Psoas muscle (tissue), 7 donors: ENCODE measurements at regions not wholly inside any gene's neighbourhood (a gene's known extent, or its start where the extent isn't known, plus 50 kb on each side); places are given as distances from the start of the nearest gene placed in this dataset.

Experiments used
- ATAC-seq, 4 donors: fragments of 200-7000 bp; cut with Tn5 transposase; one replicate each; pipeline ENCODE4 v1.9.1; 2020; ENCODE audit warnings: moderate library complexity in 3 of 4, mild to moderate bottlenecking in 2 of 4
- DNase-seq, 2 donors: peaks; one replicate each; pipeline ENCODE4 v3.0.0-alpha.2; 2020
- H3K27ac ChIP-seq: fragments of 200-600 bp; one replicate; pipeline ENCODE4 v1.8.0; 2022
- H3K27me3 ChIP-seq, 3 donors: fragments of 200-600 bp in 1 of 3; one replicate each; pipeline versions ENCODE4 v1.6.1 to v1.8.0; 2013 to 2022; ENCODE audit warnings: low read length in 2 of 3, mild to moderate bottlenecking in 2 of 3, moderate library complexity in 1 of 3; ENCODE audit not compliant: insufficient read depth in 3 of 3
- H3K36me3 ChIP-seq, 2 donors: fragments of 200-600 bp in 1 of 2; one replicate each; pipeline versions ENCODE4 v1.6.1 to v1.8.0; 2013 to 2022; ENCODE audit warnings: low read depth in 1 of 2, mild to moderate bottlenecking in 1 of 2, moderate library complexity in 1 of 2; ENCODE audit not compliant: insufficient read depth in 1 of 2
- H3K4me1 ChIP-seq: fragments of 200-600 bp; one replicate; pipeline ENCODE4 v1.8.0; 2022
- H3K4me3 ChIP-seq: fragments of 200-600 bp; one replicate; pipeline ENCODE4 v1.8.0; 2022; ENCODE audit warnings: mild to moderate bottlenecking
- H3K9me3 ChIP-seq: fragments of 200-600 bp; one replicate; pipeline ENCODE4 v1.8.0; 2022
- CTCF ChIP-seq: fragments of 200-600 bp; IDR thresholded peaks from one replicate; pipeline ENCODE4 v1.8.0; 2022; ENCODE audit warnings: antibody characterized with exemption
- WGBS, 3 donors: extraction: QIAGEN DNeasy Blood & Tissue Kit; methylation state at CpG; one replicate each; pipeline versions ENCODE4 v1.1.6 to v1.1.7; 2013; 5-methylcytosine and 5-hydroxymethylcytosine counted together
- intact Hi-C, 2 donors: fragments of 100-400 bp; cut with DNase I; formaldehyde crosslinking; loops; one replicate each; pipeline versions ENCODE4 v1.11.0 to v1.14.2; 2022
- donor health status: healthy with polysubstance abuse.
- donor health status: DM: no; HTN: no; CAD: no; lungs with moderate emphysema.
- donor health status: Bipolar disorder and iron deficiency.
- donor health status: healthy.
- donor health status: DM: yes; HTN: yes; CAD: no.
- donor health status: DM: no; HTN: no; CAD: no.
- donor health status: DM: yes; HTN: yes; CAD: no.

- H3K27me3 ChIP-seq: no peaks in the 10 kb centered on the region
- H3K27ac ChIP-seq: no peak overlapping the region
- ATAC-seq: no peak
- no peak overlapping the region for H3K4me3 ChIP-seq
- H3K4me1 ChIP-seq: no peaks in the 10 kb centered on the region
- no peak for TF ChIP-seq CTCF
- intact Hi-C loops: no loop called here
- no peak for DNase-seq
- H3K36me3 ChIP-seq: no peaks in the 10 kb centered on the region
- no peaks in the 10 kb centered on the region for H3K9me3 ChIP-seq
- WGBS, 3 donors: 55 to 71% (median 66%) methylated on average over 4 of the region's 4 CpGs
Measured at GRCh38 chr9:7976167-7976755, 176.7 kb upstream of the DMAC1 start.

- Histone ChIP-seq H3K36me3 (no peaks in the 10 kb centered on the region), H3K4me1 (no peaks in the 10 kb centered on the region), H3K4me3 (no peak overlapping the region), H3K27me3 (no peaks in the 10 kb centered on the region), H3K9me3 (no peaks in the 10 kb centered on the region), H3K27ac (no peak overlapping the region)
- DNase-seq (no peak), ATAC-seq (no peak)
- intact Hi-C loops: no loop called here
- 91 to 92% (median 92%) methylated on average over 5 of the region's 5 CpGs for WGBS, 3 donors
- TF ChIP-seq CTCF: no peak
Measured at GRCh38 chr9:7975336-7975735, 175.8 kb upstream of the DMAC1 start.

GRCh38 chr9:7974335-7974960 is 174.9 kb upstream of the DMAC1 start:
- Histone ChIP-seq H3K27ac (no peak overlapping the region), H3K4me3 (no peak overlapping the region), H3K36me3 (no peaks in the 10 kb centered on the region), H3K27me3 (no peaks in the 10 kb centered on the region), H3K9me3 (no peaks in the 10 kb centered on the region), H3K4me1 (no peaks in the 10 kb centered on the region)
- 51 to 55% (median 51%) methylated on average over 5 of the region's 5 CpGs for whole genome bisulfite sequencing, 3 donors
- no peak for TF ChIP-seq CTCF
- ATAC-seq (no peak), DNase-seq (no peak)
- intact Hi-C loops: no loop called here

- no peaks in the 10 kb centered on the region for H3K27me3 ChIP-seq
- 73 to 83% (median 74%) methylated on average over 5 of the region's 5 CpGs for WGBS, 3 donors
- no peak overlapping the region for H3K27ac ChIP-seq
- no peaks in the 10 kb centered on the region for H3K9me3 ChIP-seq
- no peaks in the 10 kb centered on the region for H3K36me3 ChIP-seq
- ATAC-seq: no peak
- TF ChIP-seq CTCF: no peak
- no peaks in the 10 kb centered on the region for H3K4me1 ChIP-seq
- no peak overlapping the region for H3K4me3 ChIP-seq
- intact Hi-C loops: no loop called here
- DNase-seq: no peak
Measured at GRCh38 chr9:7973123-7973522, 173.5 kb upstream of the DMAC1 start.
